ENCODE measurements at regions not wholly inside any gene's neighbourhood (a gene's known extent, or its start where the extent isn't known, plus 50 kb on each side); places are given as distances from the start of the nearest gene placed in this dataset.

DNA sequence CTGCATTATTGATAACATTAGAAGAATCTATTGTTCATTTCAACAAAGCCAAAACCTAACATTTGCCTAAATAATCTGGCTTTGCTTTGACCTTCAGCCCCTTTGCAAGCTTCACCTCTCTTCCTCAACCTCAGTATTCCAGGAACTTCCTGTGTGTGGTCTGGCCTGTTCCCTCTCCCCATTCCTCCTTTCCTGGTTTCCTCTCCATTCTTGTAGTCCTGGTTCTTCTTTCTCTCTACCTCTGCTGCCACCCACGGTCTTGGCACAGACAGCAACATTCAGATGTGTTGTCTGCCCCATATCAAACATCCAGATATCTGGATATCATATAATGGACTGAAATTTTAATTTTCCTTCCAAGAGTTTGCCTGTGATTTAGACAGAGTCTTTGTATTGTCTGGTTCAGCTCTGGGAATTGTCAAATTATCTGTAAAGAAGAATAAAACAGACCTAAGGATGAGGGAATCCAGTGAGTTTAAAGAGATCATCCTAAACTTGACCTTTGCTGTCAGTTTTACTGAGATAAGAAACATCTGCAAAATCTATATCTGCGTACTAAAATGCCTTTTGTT lies 148.1 kb upstream of the KCTD3 start (continued):
- TF ChIP-seq, protein P1, sequence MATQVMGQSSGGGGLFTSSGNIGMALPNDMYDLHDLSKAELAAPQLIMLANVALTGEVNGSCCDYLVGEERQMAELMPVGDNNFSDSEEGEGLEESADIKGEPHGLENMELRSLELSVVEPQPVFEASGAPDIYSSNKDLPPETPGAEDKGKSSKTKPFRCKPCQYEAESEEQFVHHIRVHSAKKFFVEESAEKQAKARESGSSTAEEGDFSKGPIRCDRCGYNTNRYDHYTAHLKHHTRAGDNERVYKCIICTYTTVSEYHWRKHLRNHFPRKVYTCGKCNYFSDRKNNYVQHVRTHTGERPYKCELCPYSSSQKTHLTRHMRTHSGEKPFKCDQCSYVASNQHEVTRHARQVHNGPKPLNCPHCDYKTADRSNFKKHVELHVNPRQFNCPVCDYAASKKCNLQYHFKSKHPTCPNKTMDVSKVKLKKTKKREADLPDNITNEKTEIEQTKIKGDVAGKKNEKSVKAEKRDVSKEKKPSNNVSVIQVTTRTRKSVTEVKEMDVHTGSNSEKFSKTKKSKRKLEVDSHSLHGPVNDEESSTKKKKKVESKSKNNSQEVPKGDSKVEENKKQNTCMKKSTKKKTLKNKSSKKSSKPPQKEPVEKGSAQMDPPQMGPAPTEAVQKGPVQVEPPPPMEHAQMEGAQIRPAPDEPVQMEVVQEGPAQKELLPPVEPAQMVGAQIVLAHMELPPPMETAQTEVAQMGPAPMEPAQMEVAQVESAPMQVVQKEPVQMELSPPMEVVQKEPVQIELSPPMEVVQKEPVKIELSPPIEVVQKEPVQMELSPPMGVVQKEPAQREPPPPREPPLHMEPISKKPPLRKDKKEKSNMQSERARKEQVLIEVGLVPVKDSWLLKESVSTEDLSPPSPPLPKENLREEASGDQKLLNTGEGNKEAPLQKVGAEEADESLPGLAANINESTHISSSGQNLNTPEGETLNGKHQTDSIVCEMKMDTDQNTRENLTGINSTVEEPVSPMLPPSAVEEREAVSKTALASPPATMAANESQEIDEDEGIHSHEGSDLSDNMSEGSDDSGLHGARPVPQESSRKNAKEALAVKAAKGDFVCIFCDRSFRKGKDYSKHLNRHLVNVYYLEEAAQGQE (IDR thresholded peaks at IDR 0.05; ENCODE audit: borderline replicate concordance) = no peak
- TF ChIP-seq, protein P1 (CRISPR knock-in tag; IDR thresholded peaks at IDR 0.05; ENCODE audit: low read depth) = no peak

DNA sequence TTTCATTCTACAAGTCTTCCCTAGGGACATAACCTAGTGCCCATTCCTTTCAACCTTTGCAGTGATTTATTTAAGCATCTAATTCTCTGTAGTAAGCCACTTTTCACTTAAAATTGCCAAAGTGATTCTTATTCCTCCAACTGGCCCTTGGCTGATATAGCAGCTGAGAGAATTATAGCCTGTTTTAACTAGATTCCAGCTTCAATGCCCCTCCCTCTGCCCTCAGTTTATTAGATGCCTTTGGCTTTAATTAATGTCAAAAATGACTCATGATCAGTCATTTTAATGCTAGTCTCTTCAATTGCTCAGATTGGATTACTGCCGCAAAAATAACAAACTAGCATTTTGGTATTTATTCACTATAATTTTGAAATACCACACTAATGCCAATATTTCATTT lies 145.4 kb upstream of the KCTD3 start:
- no peak for ATAC-seq
- CTCF ChIA-PET (ENCODE audit: low intra/inter-chr PET ratio) = no interaction called here
- TF ChIP-seq GATAD2B (IDR thresholded peaks at IDR 0.05; ENCODE audit: borderline replicate concordance) (no peak), POLR2B (IDR thresholded peaks at IDR 0.05; ENCODE audit: low read depth, partially characterized antibody) (no peak), ETV1 (tag; conservative IDR thresholded peaks at IDR 0.05; ENCODE audit: low read depth) (no peak), SUPT5H (IDR thresholded peaks at IDR 0.05) (no peak), HOXB6 (CRISPR knock-in tag; IDR thresholded peaks at IDR 0.05; ENCODE audit: borderline replicate concordance) (no peak), SP1 (CRISPR knock-in tag; IDR thresholded peaks at IDR 0.05) (no peak), ZNF586 (CRISPR knock-in tag; conservative IDR thresholded peaks at IDR 0.05) (no peak), ZC3H8 (IDR thresholded peaks at IDR 0.05) (no peak), LCOR (CRISPR knock-in tag; IDR thresholded peaks at IDR 0.05) (no peak), ERF (CRISPR knock-in tag; IDR thresholded peaks at IDR 0.05) (no peak)
- TF ChIP-seq, protein P2, sequence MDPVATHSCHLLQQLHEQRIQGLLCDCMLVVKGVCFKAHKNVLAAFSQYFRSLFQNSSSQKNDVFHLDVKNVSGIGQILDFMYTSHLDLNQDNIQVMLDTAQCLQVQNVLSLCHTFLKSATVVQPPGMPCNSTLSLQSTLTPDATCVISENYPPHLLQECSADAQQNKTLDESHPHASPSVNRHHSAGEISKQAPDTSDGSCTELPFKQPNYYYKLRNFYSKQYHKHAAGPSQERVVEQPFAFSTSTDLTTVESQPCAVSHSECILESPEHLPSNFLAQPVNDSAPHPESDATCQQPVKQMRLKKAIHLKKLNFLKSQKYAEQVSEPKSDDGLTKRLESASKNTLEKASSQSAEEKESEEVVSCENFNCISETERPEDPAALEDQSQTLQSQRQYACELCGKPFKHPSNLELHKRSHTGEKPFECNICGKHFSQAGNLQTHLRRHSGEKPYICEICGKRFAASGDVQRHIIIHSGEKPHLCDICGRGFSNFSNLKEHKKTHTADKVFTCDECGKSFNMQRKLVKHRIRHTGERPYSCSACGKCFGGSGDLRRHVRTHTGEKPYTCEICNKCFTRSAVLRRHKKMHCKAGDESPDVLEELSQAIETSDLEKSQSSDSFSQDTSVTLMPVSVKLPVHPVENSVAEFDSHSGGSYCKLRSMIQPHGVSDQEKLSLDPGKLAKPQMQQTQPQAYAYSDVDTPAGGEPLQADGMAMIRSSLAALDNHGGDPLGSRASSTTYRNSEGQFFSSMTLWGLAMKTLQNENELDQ (CRISPR knock-in tag; IDR thresholded peaks at IDR 0.05; ENCODE audit: borderline replicate concordance) = no peak

More for the DNA sequence above, 145.4 kb upstream of the KCTD3 start:
- no peaks in the 10 kb centered on the region for H4K20me1 ChIP-seq (replicated peaks; ENCODE audit: control insufficient read depth, insufficient read depth, low read length)
- DNase-seq (ENCODE audit: extremely low read depth in 1 of 4, low spot score in 3 of 4) (no peak), FAIRE-seq (no peak)
- POLR2A ChIA-PET = no interaction called here
- H2AFZ ChIP-seq (ENCODE audit: low read depth, low read length) = no peak overlapping the region
- no peak overlapping the region for H3K4me3 ChIP-seq
- H3K36me3 ChIP-seq (ENCODE audit: control insufficient read depth, insufficient read depth, low read length) = no peaks in the 10 kb centered on the region
- no peak overlapping the region for H3K9ac ChIP-seq (ENCODE audit: insufficient read depth in 1 of 2, low read depth in 2 of 2, low read length in 2 of 2)
- no peaks in the 10 kb centered on the region; the same call in 1 of the 2 replicates for H3K9me3 ChIP-seq (replicated peaks; ENCODE audit: control insufficient read depth, insufficient read depth, low read depth, low read length)
- WGBS (ENCODE audit: insufficient coverage, low coverage, missing lambda C conversion rate) = 5% methylated on average over 1 of the region's 1 CpG
- intact Hi-C loops (cut with micrococcal nuclease) (no loop called here), in situ Hi-C loops (cut with MboI) (no loop called here)
- no peak overlapping the region for H3K4me2 ChIP-seq (ENCODE audit: insufficient read depth, low read length)
- no peaks in the 10 kb centered on the region for H3K4me1 ChIP-seq (replicated peaks in 1 of 2; ENCODE audit: control insufficient read depth in 2 of 2, insufficient read depth in 2 of 2, low read length in 2 of 2)
- no peak overlapping the region for H3K27ac ChIP-seq (ENCODE audit: extremely low read depth, low read depth, low read length)
- no peaks in the 10 kb centered on the region for H3K9me1 ChIP-seq (ENCODE audit: control insufficient read depth, insufficient read depth, low read length)
- H3K27me3 ChIP-seq (ENCODE audit: control insufficient read depth in 2 of 2, insufficient read depth in 2 of 2, low read length in 2 of 2) = no peaks in the 10 kb centered on the region
- no TSS peak for BruUV-seq (replicated peaks)
- H3K79me2 ChIP-seq (ENCODE audit: control insufficient read depth, insufficient read depth, low read length) = no peaks in the 10 kb centered on the region
